Left cardiac atrium (tissue), 4 donors: ENCODE measurements at regions not wholly inside any gene's neighbourhood (a gene's known extent, or its start where the extent isn't known, plus 50 kb on each side); places are given as distances from the start of the nearest gene placed in this dataset.
"Not testable (repeated sequence)": the region's sequence is repeated elsewhere in the genome, so short reads cannot be mapped to it uniquely, and the experiment has no call there.

Experiments used
- ATAC-seq, 2 donors: fragments of 200-7000 bp; cut with Tn5 transposase; one replicate each; pipeline ENCODE4 v1.9.1; 2020; ENCODE audit warnings: mild to moderate bottlenecking in 2 of 2, moderate library complexity in 2 of 2
- DNase-seq: peaks from one replicate; pipeline ENCODE4 v3.0.0-alpha.2; 2020
- intact Hi-C, 2 donors: fragments of 100-400 bp; cut with DNase I; formaldehyde crosslinking; loops; one replicate each; pipeline versions ENCODE4 v1.14.1 to v1.15.1; 2022 to 2023
- donor health status: DM: no; HTN: yes; CAD: no.
- donor health status: DM: no; HTN: yes; CAD: no; lungs with severe emphysema.
- donor health status: DM: yes; HTN: yes; CAD: no.
- donor health status: Dilated cardiomyopathy.

- ATAC-seq (no peak), DNase-seq (no peak)
- intact Hi-C loops: no loop called here
Measured at GRCh38 chr2:234864506-234864905, 87.3 kb upstream of the SH3BP4 start.

GRCh38 chr2:234863043-234863934, 88.5 kb upstream of the SH3BP4 start:
- intact Hi-C loops: no loop called here
- ATAC-seq (peak; percentile 60 to 86), DNase-seq (peak; percentile 54)

- intact Hi-C loops: no loop called here
- DNase-seq: peak; percentile 43
- peak; percentile 47 to 84 for ATAC-seq
Measured at GRCh38 chr2:234861841-234862735, 89.7 kb upstream of the SH3BP4 start.

- intact Hi-C loops, ATAC-seq, DNase-seq: not testable (repeated sequence)
Measured at GRCh38 chr2:234859330-234859872, 92.4 kb upstream of the SH3BP4 start.

- DNase-seq (no peak), ATAC-seq (no peak)
- intact Hi-C loops: no loop called here
Measured at GRCh38 chr2:234858790-234859329, 93.0 kb upstream of the SH3BP4 start.

GRCh38 chr2:234858145-234858544, 93.7 kb upstream of the SH3BP4 start:
- intact Hi-C loops: no loop called here
- DNase-seq: no peak
- ATAC-seq: no peak

GRCh38 chr2:234853729-234854128, 98.1 kb upstream of the SH3BP4 start:
- ATAC-seq: no peak
- intact Hi-C loops: no loop called here
- DNase-seq: no peak

GRCh38 chr2:234852941-234853340, 98.9 kb upstream of the SH3BP4 start:
- ATAC-seq (no peak), DNase-seq (no peak)
- intact Hi-C loops: no loop called here

GRCh38 chr2:234852035-234852434, 99.8 kb upstream of the SH3BP4 start:
- intact Hi-C loops: no loop called here
- no peak for DNase-seq

GRCh38 chr2:234851451-234851850, 100.4 kb upstream of the SH3BP4 start:
- intact Hi-C loops: no loop called here
- no peak for DNase-seq

More at GRCh38 chr2:234852035-234852434, 99.8 kb upstream of the SH3BP4 start:
- no peak for ATAC-seq

GRCh38 chr2:234850818-234851217, 101.0 kb upstream of the SH3BP4 start:
- intact Hi-C loops: no loop called here
- peak in 1 of 2 donors; percentile 84 for ATAC-seq
- no peak for DNase-seq

More at GRCh38 chr2:234851451-234851850, 100.4 kb upstream of the SH3BP4 start:
- no peak for ATAC-seq

GRCh38 chr2:234849678-234850077, 102.1 kb upstream of the SH3BP4 start:
- no peak for ATAC-seq
- intact Hi-C loops: no loop called here
- no peak for DNase-seq

GRCh38 chr2:234848578-234848977, 103.2 kb upstream of the SH3BP4 start:
- DNase-seq (no peak), ATAC-seq (no peak)
- intact Hi-C loops: no loop called here

GRCh38 chr2:234847639-234848038, 104.2 kb upstream of the SH3BP4 start:
- ATAC-seq (no peak), DNase-seq (no peak)
- intact Hi-C loops: no loop called here

- intact Hi-C loops: no loop called here
- DNase-seq: no peak
- ATAC-seq: no peak
Measured at GRCh38 chr2:234847364-234847635, 104.5 kb upstream of the SH3BP4 start.

- intact Hi-C loops: no loop called here
- ATAC-seq (no peak), DNase-seq (no peak)
Measured at GRCh38 chr2:234846599-234847363, 105.0 kb upstream of the SH3BP4 start.

GRCh38 chr2:234845602-234846590, 105.9 kb upstream of the SH3BP4 start:
- intact Hi-C loops: no loop called here
- DNase-seq: no peak
- no peak for ATAC-seq

GRCh38 chr2:234843411-234843810, 108.4 kb upstream of the SH3BP4 start:
- intact Hi-C loops: no loop called here
- DNase-seq: no peak
- no peak for ATAC-seq
